ENCODE measurements at regions not wholly inside any gene's neighbourhood (a gene's known extent, or its start where the extent isn't known, plus 50 kb on each side); places are given as distances from the start of the nearest gene placed in this dataset.

GRCh38 chr1:234933475-234933874 is 195.2 kb downstream of the TOMM20 start:
- in situ Hi-C loops (cut with HindIII; ENCODE audit: extremely low pct_ligation_motif_present, low pct_unique_long_range_greater_than_20kb), result no loop called here
- 48% methylated on average over 2 of the region's 2 CpGs for WGBS (ENCODE audit: low lambda C conversion rate)
- FAIRE-seq (no peak), ATAC-seq (no peak), DNase-seq (ENCODE audit: low spot score) (no peak)
- no TSS peak for BruUV-seq (replicated peaks)
- H3K4me3 ChIP-seq (replicated peaks in 1 of 3; ENCODE audit: insufficient read depth in 1 of 3, low read depth in 2 of 3, low read length in 3 of 3), result no peak overlapping the region
- no peaks in the 10 kb centered on the region for H3K36me3 ChIP-seq (replicated peaks in 1 of 2; ENCODE audit: control insufficient read depth in 1 of 2, insufficient read depth in 2 of 2, low read length in 2 of 2)
- intact Hi-C loops (cut with micrococcal nuclease; ENCODE audit: unreplicated experiment), result no loop called here
- H3K9ac ChIP-seq (ENCODE audit: insufficient read depth, low read depth, low read length), result no peak overlapping the region
- no peak overlapping the region for H3K4me2 ChIP-seq (ENCODE audit: low read depth, low read length)
- no peaks in the 10 kb centered on the region for H4K20me1 ChIP-seq (ENCODE audit: insufficient read depth, low read length)
- H3K27ac ChIP-seq (ENCODE audit: extremely low read length, insufficient read depth, low read length), result no peak overlapping the region
- no peaks in the 10 kb centered on the region for H3K79me2 ChIP-seq (ENCODE audit: insufficient read depth, low read length)
- no peaks in the 10 kb centered on the region for H3K9me3 ChIP-seq (ENCODE audit: low read length)
- ChIA-PET CTCF (ENCODE audit: low intra/inter-chr PET ratio, low total read pairs) (no interaction called here), POLR2A (interaction anchor here (0.9 to 1.3 kb wide), 2 partner anchors 24 to 210 kb away, joined by 4 to 7 read pairs; no protein-coding TSS in a partner anchor)
- no peak overlapping the region for H2AFZ ChIP-seq (ENCODE audit: low read length)
- no peaks in the 10 kb centered on the region for H3K27me3 ChIP-seq (ENCODE audit: control insufficient read depth in 1 of 2, insufficient read depth in 2 of 2, low read length in 2 of 2)
- no peak for TF ChIP-seq ZNF800 (CRISPR knock-in tag; IDR thresholded peaks at IDR 0.05)
- no peak for TF ChIP-seq JARID2 (CRISPR knock-in tag; IDR thresholded peaks at IDR 0.05; ENCODE audit: insufficient replicate concordance)
- TF ChIP-seq MLXIP (CRISPR knock-in tag; IDR thresholded peaks at IDR 0.05; ENCODE audit: borderline replicate concordance), result no peak
- TF ChIP-seq AHDC1 (CRISPR knock-in tag; IDR thresholded peaks at IDR 0.05; ENCODE audit: borderline replicate concordance), result no peak
- TF ChIP-seq ZNF788 (CRISPR knock-in tag; IDR thresholded peaks at IDR 0.05; ENCODE audit: borderline replicate concordance), result no peak
- TF ChIP-seq ZNF335 (CRISPR knock-in tag; IDR thresholded peaks at IDR 0.05), result no peak
- TF ChIP-seq CCDC6 (CRISPR knock-in tag; IDR thresholded peaks at IDR 0.05), result no peak
- TF ChIP-seq, protein P1, sequence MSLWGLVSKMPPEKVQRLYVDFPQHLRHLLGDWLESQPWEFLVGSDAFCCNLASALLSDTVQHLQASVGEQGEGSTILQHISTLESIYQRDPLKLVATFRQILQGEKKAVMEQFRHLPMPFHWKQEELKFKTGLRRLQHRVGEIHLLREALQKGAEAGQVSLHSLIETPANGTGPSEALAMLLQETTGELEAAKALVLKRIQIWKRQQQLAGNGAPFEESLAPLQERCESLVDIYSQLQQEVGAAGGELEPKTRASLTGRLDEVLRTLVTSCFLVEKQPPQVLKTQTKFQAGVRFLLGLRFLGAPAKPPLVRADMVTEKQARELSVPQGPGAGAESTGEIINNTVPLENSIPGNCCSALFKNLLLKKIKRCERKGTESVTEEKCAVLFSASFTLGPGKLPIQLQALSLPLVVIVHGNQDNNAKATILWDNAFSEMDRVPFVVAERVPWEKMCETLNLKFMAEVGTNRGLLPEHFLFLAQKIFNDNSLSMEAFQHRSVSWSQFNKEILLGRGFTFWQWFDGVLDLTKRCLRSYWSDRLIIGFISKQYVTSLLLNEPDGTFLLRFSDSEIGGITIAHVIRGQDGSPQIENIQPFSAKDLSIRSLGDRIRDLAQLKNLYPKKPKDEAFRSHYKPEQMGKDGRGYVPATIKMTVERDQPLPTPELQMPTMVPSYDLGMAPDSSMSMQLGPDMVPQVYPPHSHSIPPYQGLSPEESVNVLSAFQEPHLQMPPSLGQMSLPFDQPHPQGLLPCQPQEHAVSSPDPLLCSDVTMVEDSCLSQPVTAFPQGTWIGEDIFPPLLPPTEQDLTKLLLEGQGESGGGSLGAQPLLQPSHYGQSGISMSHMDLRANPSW (CRISPR knock-in tag; IDR thresholded peaks at IDR 0.05; ENCODE audit: borderline replicate concordance), result no peak
- H3K4me1 ChIP-seq (ENCODE audit: insufficient read depth, low read length), result peaks cover 25% of the 10 kb centered on the region; the same call in 1 of the 2 replicates
